ENCODE measurements at regions not wholly inside any gene's neighbourhood (a gene's known extent, or its start where the extent isn't known, plus 50 kb on each side); places are given as distances from the start of the nearest gene placed in this dataset.
"Not testable (repeated sequence)": the region's sequence is repeated elsewhere in the genome, so short reads cannot be mapped to it uniquely, and the experiment has no call there.

DNA sequence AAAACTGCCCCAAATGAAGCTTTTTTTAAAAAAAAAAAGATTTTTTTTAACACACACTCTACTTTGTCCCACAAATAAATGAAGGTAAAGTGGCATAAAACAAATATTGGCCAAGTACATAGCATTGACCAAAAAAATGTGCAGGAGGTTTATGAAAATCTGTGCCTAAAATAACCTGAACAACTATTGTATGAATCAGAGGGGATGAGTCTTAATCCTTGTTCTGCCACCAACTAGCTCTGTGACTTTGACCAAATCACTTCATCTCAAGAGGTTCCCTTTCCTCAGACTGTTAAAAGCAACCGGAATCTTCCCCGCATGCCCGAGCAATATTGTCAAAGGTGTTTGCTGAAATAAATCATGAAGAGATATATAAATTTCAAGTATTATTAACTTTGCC lies 150.4 kb upstream of the NEBL start:
- no peak for DNase-seq

- no peak for DNase-seq
Measured at GRCh38 chr10:21047096-21047495, 150.0 kb upstream of the NEBL start.

DNA sequence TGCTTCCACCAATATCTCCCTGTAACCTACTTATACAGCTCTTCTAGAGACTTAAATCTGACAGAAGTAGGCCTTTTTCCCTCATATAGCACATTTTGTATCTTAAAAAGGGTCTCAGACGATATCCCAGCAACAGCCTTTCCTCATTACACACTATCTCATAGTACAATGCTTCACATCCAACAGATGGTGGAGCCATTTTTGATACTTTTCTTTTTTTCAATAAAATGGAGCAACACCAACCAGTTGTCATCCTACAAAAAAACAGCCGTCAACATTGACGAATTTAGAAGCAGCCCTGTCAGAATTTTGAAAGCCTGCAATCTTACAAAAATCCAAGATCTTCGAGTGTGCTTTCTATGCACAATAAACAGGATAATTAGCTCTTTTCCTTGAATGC lies 145.9 kb upstream of the NEBL start:
- DNase-seq: no peak

DNA sequence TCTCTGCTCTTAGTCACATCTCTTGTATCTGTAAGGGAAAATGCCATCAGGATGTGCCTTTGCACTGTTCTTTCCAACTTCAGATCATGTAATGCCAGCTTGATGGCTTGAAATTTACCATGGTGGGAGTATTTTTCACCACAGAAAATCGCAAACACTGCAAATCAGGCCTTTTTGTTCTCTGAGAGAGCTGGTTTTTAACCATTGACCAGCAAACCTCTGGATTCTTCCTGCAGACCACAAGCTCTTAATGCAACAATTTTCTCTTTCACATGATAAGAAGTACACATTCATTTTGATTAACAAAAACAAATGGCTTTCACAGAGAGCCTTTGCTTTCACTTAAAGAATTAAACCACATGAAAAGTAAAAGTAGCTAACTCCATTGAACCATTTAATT lies 145.4 kb upstream of the NEBL start:
- no peak for DNase-seq

GRCh38 chr10:21041763-21042458 lies 144.8 kb upstream of the NEBL start:
- no peak for DNase-seq

DNA sequence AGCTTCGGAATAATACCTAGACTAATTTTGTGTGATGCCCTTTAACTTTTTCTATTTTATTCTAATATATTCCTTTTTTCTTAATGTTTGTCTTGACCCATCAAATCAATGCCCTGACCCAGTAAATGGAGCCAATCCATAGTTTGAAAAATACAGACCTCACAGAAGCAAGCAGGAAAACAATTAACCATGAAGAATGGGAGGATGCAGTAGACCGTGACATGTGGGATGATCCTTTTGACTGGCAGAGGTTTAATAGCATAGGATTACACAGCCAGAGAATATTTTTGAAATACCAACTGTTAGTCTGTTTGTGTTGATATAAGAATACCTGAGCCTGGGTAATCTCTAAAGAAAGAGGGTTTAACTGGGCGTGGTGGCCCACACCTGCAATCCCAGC lies 142.6 kb upstream of the NEBL start:
- DNase-seq: no peak

GRCh38 chr10:21036757-21037156 lies 139.6 kb upstream of the NEBL start:
- DNase-seq: no peak

DNA sequence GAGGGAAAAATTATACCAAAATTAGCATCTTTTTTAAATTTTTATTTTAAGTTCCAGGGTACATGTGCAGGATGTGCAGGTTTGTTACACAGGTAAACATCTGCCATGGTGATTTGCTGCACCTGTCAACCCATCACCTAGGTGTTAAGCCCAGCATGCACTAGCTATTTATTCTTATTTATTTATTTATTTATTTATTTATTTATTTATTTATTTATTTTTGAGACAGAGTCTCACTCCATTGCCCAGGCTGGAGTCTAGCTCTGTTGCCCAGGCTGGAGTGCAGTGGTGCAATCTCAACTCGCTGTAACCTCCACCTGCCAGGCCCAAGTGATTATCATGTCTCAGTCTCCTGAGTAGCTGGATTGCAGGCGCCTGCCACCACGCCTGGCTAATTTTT lies 137.7 kb upstream of the NEBL start:
- not testable (repeated sequence) for DNase-seq

GRCh38 chr10:21034241-21034640 lies 137.1 kb upstream of the NEBL start:
- no peak for DNase-seq

DNA sequence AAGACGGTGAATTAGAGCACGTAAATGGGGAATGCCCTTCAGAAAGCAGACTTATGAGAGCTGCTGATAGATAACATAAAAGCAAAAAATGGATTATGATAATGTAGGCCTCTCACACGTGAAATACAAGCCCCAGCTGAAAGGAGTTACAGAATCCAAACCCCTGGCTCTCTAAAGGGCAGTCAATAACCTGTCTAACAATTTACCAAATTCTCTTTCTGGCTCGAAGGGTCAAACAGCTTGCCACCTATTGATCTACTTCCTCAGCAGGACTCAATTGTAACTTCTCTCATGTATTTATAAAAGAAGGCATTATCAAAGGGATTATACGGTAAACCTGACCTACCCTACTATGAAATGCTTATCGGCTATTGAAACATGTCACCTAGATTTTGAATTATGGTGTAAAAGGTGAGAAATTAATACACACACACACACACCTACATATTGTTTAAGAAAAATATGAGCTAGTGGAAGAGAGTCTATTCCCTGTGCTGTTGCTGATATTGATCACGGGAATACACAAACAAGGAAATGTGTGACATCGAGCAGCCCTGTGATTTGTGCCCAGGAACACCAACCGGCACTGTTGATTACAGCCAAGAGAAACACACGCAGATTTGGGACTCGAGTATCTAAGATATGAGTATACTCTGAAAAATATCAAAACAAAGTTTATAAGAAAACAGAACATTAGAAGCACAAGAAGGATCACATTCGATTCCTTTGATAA lies 135.6 kb upstream of the NEBL start:
- DNase-seq: no peak

GRCh38 chr10:21031232-21031795 lies 134.2 kb upstream of the NEBL start:
- no peak for DNase-seq

- DNase-seq: no peak
Measured at GRCh38 chr10:21030091-21030490, 133.0 kb upstream of the NEBL start.

DNA sequence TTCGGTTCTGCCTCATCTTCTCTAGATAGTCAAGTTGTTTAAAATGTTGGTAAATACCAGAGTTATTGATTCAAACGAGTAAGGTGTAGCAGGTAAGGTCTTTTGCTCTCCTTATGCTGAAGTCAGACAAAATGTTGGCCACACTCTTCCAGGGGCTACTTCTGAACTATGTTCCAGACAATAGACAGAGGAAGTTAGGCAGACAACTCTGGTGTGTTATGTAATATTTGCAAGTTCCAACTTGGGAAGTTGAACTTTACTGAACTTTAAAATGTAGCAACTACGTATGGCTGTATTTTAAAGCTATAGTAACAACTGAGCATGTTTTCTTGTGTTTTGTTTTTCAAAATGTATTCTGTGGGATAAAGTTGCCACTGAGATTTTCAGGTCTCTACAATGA lies 125.7 kb upstream of the NEBL start:
- DNase-seq: no peak

DNA sequence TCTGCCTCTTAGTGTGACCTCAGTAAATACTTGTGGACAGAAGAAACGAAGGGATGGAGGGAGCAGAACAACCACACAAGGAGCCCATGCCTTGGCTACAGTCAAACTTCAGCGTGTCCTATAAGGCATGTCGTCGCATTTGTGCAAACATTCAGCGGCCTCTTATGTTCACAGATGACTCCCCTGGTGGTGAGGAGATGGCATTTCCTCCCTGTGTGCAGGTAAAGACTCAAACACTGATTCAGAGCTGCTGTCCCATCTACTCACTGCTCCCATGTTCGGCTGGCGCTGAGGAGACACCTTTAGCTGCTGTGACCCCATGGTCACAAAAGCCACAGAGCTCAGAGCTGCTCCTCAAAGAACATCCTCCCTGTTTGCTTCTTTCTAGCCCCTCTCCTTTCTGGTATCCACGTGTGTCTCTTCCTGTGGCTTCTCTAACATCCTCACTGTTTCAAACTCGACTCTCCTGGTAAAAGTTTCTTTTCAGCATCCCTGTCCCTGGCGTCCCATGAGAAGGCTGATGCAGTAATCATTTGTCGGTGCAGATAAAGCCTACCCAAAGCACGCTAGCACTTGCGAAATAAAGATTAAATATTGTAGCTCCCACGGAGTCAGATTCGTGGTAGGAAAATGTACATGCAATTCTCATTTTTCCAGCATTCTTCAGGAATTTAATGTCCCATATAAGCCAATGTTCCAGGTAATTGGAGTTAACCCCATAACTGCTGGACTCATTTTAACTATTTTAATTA lies 124.9 kb upstream of the NEBL start:
- DNase-seq: no peak

GRCh38 chr10:21021231-21021630 lies 124.1 kb upstream of the NEBL start:
- DNase-seq: no peak

GRCh38 chr10:21020545-21020944 lies 123.4 kb upstream of the NEBL start:
- no peak for DNase-seq

DNA sequence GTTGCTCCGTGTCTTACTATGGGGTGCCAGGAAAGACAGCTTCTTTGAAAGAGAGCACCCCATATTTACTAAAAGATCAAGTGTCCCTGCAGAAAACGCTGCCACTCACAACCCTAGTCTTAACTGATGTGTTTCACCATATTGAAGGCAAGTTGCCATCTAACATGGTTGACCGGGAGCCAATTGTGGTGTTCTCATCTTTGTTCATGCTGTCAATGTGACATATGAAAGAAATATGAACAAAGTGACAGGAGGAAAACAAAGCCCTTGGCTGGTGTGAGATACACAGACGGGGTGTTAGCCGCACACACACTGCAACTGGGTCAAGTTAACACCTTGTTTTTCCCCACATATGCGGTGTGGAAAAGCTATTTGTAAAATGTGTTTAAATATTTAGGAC lies 122.3 kb upstream of the NEBL start:
- no peak for DNase-seq

DNA sequence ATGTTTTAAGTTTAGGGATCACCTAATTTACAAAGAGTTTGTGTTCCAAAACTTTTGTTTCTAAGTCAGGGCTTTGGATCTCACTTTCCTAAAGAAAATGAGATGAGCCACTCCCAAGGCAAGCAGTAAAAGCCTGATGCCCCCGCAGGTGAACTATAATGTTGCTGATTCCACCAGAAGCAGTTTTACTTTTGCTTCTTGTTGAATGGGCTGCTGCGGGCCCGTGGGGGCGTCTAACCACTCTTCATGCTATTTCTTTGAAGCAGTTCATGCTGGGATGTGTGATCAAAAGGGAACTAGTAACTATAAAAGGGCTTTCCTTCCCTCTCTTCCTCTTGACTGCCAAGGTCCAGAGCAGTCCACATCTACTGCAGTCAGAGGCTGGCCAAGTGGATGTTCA lies 118.7 kb upstream of the NEBL start:
- DNase-seq: no peak

DNA sequence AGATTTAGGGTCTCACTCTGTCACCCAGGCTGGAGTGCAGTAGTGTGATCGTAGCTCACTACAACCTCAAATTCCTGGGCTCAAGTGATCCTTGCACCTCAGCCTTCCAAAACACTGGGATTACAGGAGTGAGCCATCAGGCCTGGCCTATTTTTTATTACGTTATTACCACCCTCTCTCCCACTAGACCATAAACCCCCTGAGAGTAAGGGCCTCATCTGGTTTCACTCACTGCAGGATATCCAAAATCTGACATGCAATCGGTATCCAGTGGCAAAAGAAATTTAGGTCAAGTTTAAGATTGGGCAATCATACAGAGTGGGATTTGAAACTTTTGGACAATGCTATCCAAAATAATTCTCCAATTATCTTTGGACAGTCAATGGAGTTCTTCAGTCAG lies 117.0 kb upstream of the NEBL start:
- DNase-seq: no peak

DNA sequence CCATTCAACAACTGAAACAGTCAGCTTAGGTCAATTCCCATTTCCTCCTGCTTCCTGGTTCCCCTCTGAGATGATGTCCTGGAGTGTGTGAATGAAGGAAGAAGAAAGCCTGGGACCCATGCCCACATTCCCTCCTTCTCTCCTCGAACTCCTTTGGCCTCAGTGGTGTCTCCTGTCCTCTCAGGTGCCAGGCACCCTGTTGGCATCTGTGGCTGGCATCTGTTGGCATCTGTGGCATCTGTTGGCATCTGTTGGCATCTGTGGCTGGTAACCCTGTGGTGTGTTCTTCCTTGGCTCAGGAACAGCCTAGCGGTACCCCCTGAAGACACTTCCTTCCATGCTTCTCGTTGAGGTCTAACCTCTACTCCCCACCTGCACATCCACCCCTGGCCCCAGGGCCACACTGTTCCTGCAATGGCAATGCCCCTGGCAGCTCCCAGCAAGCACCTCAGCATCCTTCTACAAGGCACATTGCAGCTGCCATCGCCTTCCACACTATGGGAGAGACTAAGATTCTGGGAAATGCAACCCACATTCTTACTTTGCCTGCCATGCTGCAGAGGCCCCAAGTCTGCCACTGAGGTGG lies 114.4 kb upstream of the NEBL start:
- DNase-seq: no peak

DNA sequence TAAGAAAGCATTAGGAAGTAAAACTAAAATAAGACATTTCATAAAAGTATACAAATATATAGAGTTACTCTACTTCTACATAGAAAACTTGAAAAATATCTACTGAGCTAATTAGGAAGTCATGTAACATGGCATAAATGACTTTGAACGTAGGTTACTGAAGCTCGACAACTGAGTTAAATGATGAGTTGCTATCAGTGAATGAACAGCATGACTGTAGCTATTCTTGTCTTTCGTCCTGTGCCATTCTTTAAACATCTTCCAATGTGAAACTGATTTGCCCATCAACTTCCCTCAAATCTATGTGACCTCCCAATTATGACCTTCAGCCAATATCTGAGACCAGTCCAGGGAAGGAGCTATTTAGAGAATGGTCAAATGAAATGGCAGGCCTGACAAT lies 113.5 kb upstream of the NEBL start:
- DNase-seq: no peak

GRCh38 chr10:21003240-21003822 lies 106.2 kb upstream of the NEBL start:
- no peak for DNase-seq

Data from KG1 (cell line).